ENCODE measurements at regions not wholly inside any gene's neighbourhood (a gene's known extent, or its start where the extent isn't known, plus 50 kb on each side); places are given as distances from the start of the nearest gene placed in this dataset.

GRCh38 chr7:145327646-145328045 is 491.8 kb upstream of the TPK1 start:
- no peaks in the 10 kb centered on the region for H3K4me1 ChIP-seq (ENCODE audit: insufficient read depth, low read length, severe bottlenecking)
- no peaks in the 10 kb centered on the region for H4K20me1 ChIP-seq (ENCODE audit: insufficient read depth, low read length)
- no peak overlapping the region for H3K4me2 ChIP-seq (ENCODE audit: low read length)
- no peak overlapping the region for H3K9ac ChIP-seq (ENCODE audit: low read length)
- no peak overlapping the region for H3K27ac ChIP-seq (ENCODE audit: low read depth, low read length, poor library complexity, severe bottlenecking)
- H3K79me2 ChIP-seq (ENCODE audit: insufficient read depth, low read length): no peaks in the 10 kb centered on the region
- no peaks in the 10 kb centered on the region for H3F3A ChIP-seq (ENCODE audit: insufficient read depth, low read length)
- H3K9me2 ChIP-seq (ENCODE audit: low read depth, low read length): no peaks in the 10 kb centered on the region
- TF ChIP-seq EZH2 (IDR thresholded peaks at IDR 0.05; ENCODE audit: borderline replicate concordance, low read length): no peak
- TF ChIP-seq, protein P1, sequence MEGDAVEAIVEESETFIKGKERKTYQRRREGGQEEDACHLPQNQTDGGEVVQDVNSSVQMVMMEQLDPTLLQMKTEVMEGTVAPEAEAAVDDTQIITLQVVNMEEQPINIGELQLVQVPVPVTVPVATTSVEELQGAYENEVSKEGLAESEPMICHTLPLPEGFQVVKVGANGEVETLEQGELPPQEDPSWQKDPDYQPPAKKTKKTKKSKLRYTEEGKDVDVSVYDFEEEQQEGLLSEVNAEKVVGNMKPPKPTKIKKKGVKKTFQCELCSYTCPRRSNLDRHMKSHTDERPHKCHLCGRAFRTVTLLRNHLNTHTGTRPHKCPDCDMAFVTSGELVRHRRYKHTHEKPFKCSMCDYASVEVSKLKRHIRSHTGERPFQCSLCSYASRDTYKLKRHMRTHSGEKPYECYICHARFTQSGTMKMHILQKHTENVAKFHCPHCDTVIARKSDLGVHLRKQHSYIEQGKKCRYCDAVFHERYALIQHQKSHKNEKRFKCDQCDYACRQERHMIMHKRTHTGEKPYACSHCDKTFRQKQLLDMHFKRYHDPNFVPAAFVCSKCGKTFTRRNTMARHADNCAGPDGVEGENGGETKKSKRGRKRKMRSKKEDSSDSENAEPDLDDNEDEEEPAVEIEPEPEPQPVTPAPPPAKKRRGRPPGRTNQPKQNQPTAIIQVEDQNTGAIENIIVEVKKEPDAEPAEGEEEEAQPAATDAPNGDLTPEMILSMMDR (IDR thresholded peaks at IDR 0.05; ENCODE audit: low read length): no peak
- no peak overlapping the region for H2AFZ ChIP-seq (ENCODE audit: low read length)
- H3K27me3 ChIP-seq (ENCODE audit: insufficient read depth, low read length): no peaks in the 10 kb centered on the region
- no peaks in the 10 kb centered on the region for H3K36me3 ChIP-seq (ENCODE audit: insufficient read depth, low read length)
- no peak overlapping the region for H3K4me3 ChIP-seq (ENCODE audit: low read depth, low read length, poor library complexity, severe bottlenecking)
- no peaks in the 10 kb centered on the region for H3K9me3 ChIP-seq (ENCODE audit: low read length)

- Histone ChIP-seq H3K4me1 (ENCODE audit: insufficient read depth, low read length, severe bottlenecking) (no peaks in the 10 kb centered on the region), H3K4me3 (ENCODE audit: low read depth, low read length, poor library complexity, severe bottlenecking) (no peak overlapping the region)
- no peak for TF ChIP-seq EZH2 (IDR thresholded peaks at IDR 0.05; ENCODE audit: borderline replicate concordance, low read length)
- TF ChIP-seq, protein P1 (IDR thresholded peaks at IDR 0.05; ENCODE audit: low read length): no peak
These were observed 488.2 kb upstream of the TPK1 start for GRCh38 chr7:145324081-145324480.

GRCh38 chr7:145313551-145313950 is 477.7 kb upstream of the TPK1 start:
- Histone ChIP-seq H3K9ac (ENCODE audit: low read length) (no peak overlapping the region), H3K9me3 (ENCODE audit: low read length) (no peaks in the 10 kb centered on the region), H2AFZ (ENCODE audit: low read length) (no peak overlapping the region), H3F3A (ENCODE audit: insufficient read depth, low read length) (no peaks in the 10 kb centered on the region), H3K36me3 (ENCODE audit: insufficient read depth, low read length) (no peaks in the 10 kb centered on the region), H3K27ac (ENCODE audit: low read depth, low read length, poor library complexity, severe bottlenecking) (no peak overlapping the region), H3K79me2 (ENCODE audit: insufficient read depth, low read length) (no peaks in the 10 kb centered on the region), H3K4me3 (ENCODE audit: low read depth, low read length, poor library complexity, severe bottlenecking) (no peak overlapping the region), H3K4me2 (ENCODE audit: low read length) (no peak overlapping the region), H3K4me1 (ENCODE audit: insufficient read depth, low read length, severe bottlenecking) (no peaks in the 10 kb centered on the region), H3K9me2 (ENCODE audit: low read depth, low read length) (no peaks in the 10 kb centered on the region), H4K20me1 (ENCODE audit: insufficient read depth, low read length) (no peaks in the 10 kb centered on the region; the same call in 1 of the 2 replicates), H3K27me3 (ENCODE audit: insufficient read depth, low read length) (no peaks in the 10 kb centered on the region)
- no peak for TF ChIP-seq EZH2 (IDR thresholded peaks at IDR 0.05; ENCODE audit: borderline replicate concordance, low read length)
- TF ChIP-seq, protein P1 (IDR thresholded peaks at IDR 0.05; ENCODE audit: low read length): no peak

More at GRCh38 chr7:145324081-145324480, 488.2 kb upstream of the TPK1 start:
- Histone ChIP-seq H3K79me2 (ENCODE audit: insufficient read depth, low read length) (no peaks in the 10 kb centered on the region), H2AFZ (ENCODE audit: low read length) (no peak overlapping the region), H4K20me1 (ENCODE audit: insufficient read depth, low read length) (no peaks in the 10 kb centered on the region), H3K27ac (ENCODE audit: low read depth, low read length, poor library complexity, severe bottlenecking) (no peak overlapping the region), H3K9me2 (ENCODE audit: low read depth, low read length) (no peaks in the 10 kb centered on the region), H3K36me3 (ENCODE audit: insufficient read depth, low read length) (no peaks in the 10 kb centered on the region), H3F3A (ENCODE audit: insufficient read depth, low read length) (no peaks in the 10 kb centered on the region), H3K27me3 (ENCODE audit: insufficient read depth, low read length) (no peaks in the 10 kb centered on the region), H3K4me2 (ENCODE audit: low read length) (no peak overlapping the region), H3K9ac (ENCODE audit: low read length) (no peak overlapping the region), H3K9me3 (ENCODE audit: low read length) (no peaks in the 10 kb centered on the region)

Measured in OCI-LY1 (cell line).